Astrocyte of the spinal cord (primary cell): ENCODE measurements at regions not wholly inside any gene's neighbourhood (a gene's known extent, or its start where the extent isn't known, plus 50 kb on each side); places are given as distances from the start of the nearest gene placed in this dataset.

Experiments
- DNase-seq: peaks from one replicate; pipeline ENCODE4 v3.0.0; 2011; ENCODE audit warnings: low read depth, low spot score
- H3K4me3 ChIP-seq: 2 replicates; pipeline ENCODE4 v1.5.1; 2011; ENCODE audit warnings: low read depth, mild to moderate bottlenecking, low read length, moderate library complexity
- in situ Hi-C: cut with HindIII; loops from 2 replicates; pipeline ENCODE4 v1.10.0; 2017; ENCODE audit warnings: low sequenced_read_pairs
- TF ChIP-seq, protein P1 (sequence below): IDR thresholded peaks from 2 replicates; pipeline ENCODE4 v1.5.1; 2012; ENCODE audit warnings: low read depth, mild to moderate bottlenecking, low read length, inconsistent platforms

- TF ChIP-seq, protein P1, sequence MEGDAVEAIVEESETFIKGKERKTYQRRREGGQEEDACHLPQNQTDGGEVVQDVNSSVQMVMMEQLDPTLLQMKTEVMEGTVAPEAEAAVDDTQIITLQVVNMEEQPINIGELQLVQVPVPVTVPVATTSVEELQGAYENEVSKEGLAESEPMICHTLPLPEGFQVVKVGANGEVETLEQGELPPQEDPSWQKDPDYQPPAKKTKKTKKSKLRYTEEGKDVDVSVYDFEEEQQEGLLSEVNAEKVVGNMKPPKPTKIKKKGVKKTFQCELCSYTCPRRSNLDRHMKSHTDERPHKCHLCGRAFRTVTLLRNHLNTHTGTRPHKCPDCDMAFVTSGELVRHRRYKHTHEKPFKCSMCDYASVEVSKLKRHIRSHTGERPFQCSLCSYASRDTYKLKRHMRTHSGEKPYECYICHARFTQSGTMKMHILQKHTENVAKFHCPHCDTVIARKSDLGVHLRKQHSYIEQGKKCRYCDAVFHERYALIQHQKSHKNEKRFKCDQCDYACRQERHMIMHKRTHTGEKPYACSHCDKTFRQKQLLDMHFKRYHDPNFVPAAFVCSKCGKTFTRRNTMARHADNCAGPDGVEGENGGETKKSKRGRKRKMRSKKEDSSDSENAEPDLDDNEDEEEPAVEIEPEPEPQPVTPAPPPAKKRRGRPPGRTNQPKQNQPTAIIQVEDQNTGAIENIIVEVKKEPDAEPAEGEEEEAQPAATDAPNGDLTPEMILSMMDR, result no peak
- H3K4me3 ChIP-seq, result no peak overlapping the region
- DNase-seq, result no peak
- in situ Hi-C loops, result no loop called here
Observed at GRCh38 chr4:156596026-156596425, 375.6 kb downstream of the PDGFC start.

DNA sequence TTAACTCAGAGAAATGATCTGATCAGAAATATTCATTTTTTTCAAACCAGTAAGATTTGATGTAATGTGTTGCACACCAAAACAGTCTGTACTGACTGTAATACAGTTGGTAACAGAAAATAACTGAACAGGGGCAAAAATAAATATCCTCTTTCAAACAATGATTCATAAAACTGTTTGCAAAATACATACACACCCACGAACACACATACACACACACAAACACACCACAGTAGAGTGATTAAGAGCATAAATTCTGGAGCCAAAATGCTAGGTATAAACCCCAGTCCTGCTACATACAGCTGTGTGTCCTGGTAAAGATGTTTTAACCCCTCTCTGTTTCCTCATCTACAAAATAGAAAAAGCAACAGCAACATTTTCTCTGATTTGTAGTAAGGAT, 376.6 kb downstream of the PDGFC start:
- in situ Hi-C loops, result no loop called here
- TF ChIP-seq, protein P1, result no peak

GRCh38 chr4:156594624-156595023, 377.0 kb downstream of the PDGFC start:
- no peak overlapping the region for H3K4me3 ChIP-seq
- in situ Hi-C loops, result no loop called here
- TF ChIP-seq, protein P1, result no peak
- no peak for DNase-seq

More for the DNA sequence above, 376.6 kb downstream of the PDGFC start:
- no peak for DNase-seq
- no peak overlapping the region for H3K4me3 ChIP-seq

- no peak overlapping the region for H3K4me3 ChIP-seq
- DNase-seq, result no peak
- TF ChIP-seq, protein P1, result no peak
- in situ Hi-C loops, result no loop called here
Observed at GRCh38 chr4:156593464-156593863, 378.1 kb downstream of the PDGFC start.

DNA sequence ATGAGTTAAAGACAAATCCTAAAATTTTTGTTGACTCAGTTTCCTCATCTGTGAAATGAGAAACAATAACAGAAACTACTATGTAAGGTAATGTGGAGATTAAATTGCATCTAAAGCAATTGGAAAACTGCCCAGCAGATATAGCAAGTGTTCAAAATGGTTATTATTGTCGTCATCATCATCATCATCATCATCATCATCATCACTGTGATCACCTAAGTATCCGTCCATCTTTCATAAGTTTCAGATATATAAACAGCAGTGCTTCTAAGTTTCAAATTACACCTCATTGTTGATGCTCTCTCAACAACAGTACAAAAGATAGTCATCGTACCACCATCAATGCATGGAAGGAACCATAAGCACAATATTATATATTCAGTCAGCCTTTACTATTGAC, 379.9 kb downstream of the PDGFC start:
- TF ChIP-seq, protein P1, result no peak
- no peak overlapping the region for H3K4me3 ChIP-seq
- no peak for DNase-seq
- in situ Hi-C loops, result no loop called here

- DNase-seq, result no peak
- H3K4me3 ChIP-seq, result no peak overlapping the region
- in situ Hi-C loops, result no loop called here
- TF ChIP-seq, protein P1, result no peak
Observed at GRCh38 chr4:156584100-156584499, 387.5 kb downstream of the PDGFC start.

GRCh38 chr4:156583265-156583664, 388.3 kb downstream of the PDGFC start:
- in situ Hi-C loops, result no loop called here
- TF ChIP-seq, protein P1, result no peak

More at GRCh38 chr4:156583265-156583664, 388.3 kb downstream of the PDGFC start:
- no peak overlapping the region for H3K4me3 ChIP-seq
- DNase-seq, result no peak
